ENCODE measurements at regions not wholly inside any gene's neighbourhood (a gene's known extent, or its start where the extent isn't known, plus 50 kb on each side); places are given as distances from the start of the nearest gene placed in this dataset.

- DNase-seq, result no peak
These were observed 136.6 kb upstream of the MCHR2 start for GRCh38 chr6:100130630-100131029.

GRCh38 chr6:100126790-100127484 is 132.9 kb upstream of the MCHR2 start:
- no peak for DNase-seq

DNA sequence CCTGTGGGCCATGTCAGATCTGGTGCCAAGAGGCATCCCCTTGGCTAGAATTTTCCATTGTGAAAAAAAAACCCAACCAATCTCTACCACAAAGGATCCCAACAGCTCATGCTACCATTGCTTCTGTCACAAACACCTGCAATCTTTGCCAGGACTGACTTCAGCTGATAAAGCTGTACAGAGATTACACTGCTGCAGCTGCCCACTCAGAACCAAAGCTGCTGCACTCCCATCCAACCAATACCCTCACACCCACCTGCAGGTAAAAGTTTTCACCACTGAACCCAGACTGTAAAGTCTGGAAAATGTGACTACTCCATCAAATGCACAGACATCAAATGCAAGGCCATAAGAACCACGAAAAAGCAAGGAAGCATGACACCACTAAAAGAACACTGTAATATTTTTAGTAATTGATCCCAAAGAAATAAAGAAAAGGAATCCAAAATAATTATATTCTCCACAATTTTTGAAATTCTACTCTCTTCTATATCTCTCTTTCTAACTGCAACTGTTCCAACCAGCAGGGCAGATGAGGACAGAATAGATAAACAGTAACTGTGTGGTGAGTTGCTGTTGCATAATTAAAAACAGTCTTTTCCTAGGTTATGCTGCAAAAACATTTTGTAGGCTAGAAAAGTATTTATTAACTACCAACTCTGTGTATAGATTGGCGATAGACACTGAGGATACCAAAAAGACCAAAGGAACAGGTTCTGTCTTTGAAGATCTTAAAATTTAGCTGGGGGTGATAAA is 128.0 kb upstream of the MCHR2 start:
- no peak for DNase-seq

DNA sequence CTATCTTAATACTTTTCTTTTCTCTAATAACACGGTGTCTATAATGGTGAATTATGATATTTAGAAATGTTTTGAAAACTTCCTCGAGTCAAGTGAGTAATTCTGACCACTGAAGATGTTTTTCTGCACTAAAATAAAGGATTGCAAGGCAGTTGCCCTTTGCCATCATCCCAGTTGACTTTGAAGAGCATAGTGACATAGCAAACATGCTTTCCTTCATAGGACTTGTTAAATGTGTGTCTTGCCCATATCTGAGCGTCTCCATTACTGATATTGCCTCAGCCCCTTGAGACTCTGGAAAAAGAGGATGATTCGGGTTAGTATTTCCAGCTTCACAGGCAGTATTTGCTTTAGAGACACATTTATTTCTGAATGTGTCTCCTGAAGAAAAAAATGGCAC is 125.2 kb upstream of the MCHR2 start:
- DNase-seq, result no peak

- no peak for DNase-seq
These were observed 124.3 kb upstream of the MCHR2 start for GRCh38 chr6:100118301-100118700.

- DNase-seq, result no peak
These were observed 123.7 kb upstream of the MCHR2 start for GRCh38 chr6:100117680-100118079.

GRCh38 chr6:100116411-100117194 is 122.6 kb upstream of the MCHR2 start:
- peak; percentile 21 to 39 for DNase-seq

GRCh38 chr6:100115407-100116101 is 121.5 kb upstream of the MCHR2 start:
- no peak for DNase-seq

GRCh38 chr6:100112855-100113508 is 119.0 kb upstream of the MCHR2 start:
- no peak for DNase-seq

DNA sequence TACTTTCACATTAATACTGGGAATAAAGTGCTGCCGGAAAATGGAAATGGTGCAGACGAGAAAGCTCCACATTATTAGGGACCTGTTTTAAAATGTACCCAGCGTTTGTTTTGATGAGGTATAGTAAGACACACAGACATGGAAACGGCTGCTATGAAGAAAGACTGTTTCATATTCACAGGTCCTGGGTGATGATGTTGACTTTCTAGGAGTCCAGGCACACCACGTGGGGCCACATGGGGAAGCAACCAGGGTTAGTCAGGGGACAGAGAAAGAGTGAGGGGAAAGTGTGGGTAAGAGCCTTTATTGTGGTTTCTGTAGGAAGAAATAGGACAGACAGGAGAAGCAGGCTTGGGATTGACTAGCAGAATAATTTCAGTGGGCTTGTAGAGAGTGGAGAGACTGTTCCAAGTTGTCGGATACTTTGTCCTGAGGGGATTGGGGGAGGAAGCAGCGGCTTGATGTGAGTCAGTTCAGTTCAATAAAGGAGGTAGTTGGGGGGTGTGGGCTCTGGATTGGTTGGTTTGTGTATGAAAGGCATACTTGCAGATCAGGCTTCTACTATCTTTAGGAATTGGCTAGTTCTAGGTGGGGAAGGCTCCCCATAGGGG is 112.0 kb upstream of the MCHR2 start:
- DNase-seq, result no peak

GRCh38 chr6:100105138-100105537 is 111.1 kb upstream of the MCHR2 start:
- DNase-seq, result no peak

- DNase-seq, result no peak
These were observed 109.9 kb upstream of the MCHR2 start for GRCh38 chr6:100103931-100104330.

DNA sequence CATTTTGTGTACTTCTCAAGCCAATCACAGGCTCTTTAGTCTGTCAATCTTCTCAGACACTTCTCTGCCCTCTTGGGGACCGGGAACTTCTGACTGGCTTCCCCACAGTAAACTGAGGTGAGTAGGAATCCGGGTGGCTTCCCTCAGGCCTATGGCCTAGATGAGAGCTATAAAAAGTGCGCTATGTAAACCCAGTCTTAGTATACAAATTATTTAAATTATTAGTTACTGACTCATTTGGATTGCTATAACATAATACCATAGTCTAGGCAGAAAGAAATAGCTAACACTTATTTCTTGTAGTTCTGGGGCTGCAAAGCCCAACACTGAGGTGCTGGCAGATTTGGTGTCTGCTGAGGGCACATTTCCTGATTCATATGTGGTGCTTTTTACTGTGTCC is 109.2 kb upstream of the MCHR2 start:
- DNase-seq, result no peak

DNA sequence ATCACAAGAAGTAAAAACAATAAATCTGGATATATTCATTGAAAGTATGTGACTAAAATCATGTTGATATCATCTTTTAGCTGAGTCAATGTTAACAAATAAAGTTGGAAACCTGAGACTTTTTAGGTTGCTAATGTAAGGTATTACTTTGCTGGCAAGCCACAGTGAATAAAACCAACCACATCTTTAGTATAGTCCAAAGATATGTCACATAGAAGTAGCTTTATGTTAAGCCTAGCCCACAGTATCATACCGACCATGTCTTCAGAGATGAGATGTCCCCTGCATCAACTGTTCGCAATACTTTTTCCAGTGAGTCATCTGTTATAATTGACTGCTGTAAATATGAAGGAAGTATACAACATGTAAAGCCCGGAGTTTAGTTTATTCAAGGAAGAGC is 107.6 kb upstream of the MCHR2 start:
- DNase-seq, result no peak

DNA sequence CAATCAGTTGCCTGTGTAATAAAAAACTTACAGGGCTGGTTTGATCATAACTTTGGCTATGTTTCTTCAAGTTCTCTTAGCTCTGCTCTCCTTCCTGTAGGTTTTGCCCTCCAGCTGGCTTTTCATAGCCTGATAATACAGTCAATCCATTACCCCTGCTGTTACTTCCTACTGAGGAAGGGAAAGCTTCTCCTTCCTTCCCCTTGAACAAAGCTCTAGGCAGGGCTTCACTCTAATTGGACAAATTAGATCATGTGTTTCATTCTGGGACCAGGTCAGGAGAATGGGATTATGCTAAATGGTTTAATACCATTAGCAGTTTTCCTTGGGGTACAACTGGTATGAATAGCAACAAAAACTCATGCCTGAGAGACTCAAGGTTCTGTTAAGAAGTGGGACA is 106.8 kb upstream of the MCHR2 start:
- no peak for DNase-seq

- no peak for DNase-seq
These were observed 105.4 kb upstream of the MCHR2 start for GRCh38 chr6:100099189-100100074.

DNA sequence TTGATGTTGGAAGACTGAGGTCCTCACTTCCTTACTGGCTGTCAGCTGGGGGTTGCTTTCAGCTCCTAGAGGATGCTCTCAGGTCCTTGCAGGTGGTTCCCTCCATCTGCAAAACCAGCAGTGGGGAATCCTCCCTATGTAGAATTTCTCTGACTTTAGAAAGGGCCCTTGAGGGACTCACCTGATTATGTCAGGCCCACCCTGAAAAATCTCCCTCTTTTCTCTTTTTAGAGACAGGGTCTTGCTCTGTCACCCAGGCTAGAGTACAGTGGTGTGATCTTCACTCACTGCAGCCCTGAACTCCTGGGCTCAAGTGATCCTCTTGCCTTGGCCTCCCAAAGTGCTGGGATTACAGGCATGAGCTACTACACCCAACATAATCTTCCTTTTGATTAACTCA is 102.9 kb upstream of the MCHR2 start:
- no peak for DNase-seq

DNA sequence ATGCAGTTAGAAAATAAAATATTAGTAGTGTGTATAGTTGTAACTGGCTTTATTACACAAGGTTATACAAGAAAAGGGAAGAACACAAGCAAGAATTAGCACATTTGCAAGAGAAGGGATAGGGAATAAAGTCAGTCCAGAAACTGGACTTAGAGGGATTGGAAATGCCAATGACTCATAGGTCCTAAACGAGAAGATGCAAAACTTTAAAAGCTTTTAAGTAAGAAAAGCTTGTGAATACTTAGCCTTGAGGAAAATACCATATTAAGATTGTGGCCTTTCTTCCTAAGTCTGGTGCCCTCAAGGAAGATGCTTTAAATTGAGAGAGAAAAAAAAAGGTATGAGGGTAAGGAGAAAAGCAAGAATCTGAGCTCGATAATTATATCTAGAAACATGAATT is 102.3 kb upstream of the MCHR2 start:
- no peak for DNase-seq

DNA sequence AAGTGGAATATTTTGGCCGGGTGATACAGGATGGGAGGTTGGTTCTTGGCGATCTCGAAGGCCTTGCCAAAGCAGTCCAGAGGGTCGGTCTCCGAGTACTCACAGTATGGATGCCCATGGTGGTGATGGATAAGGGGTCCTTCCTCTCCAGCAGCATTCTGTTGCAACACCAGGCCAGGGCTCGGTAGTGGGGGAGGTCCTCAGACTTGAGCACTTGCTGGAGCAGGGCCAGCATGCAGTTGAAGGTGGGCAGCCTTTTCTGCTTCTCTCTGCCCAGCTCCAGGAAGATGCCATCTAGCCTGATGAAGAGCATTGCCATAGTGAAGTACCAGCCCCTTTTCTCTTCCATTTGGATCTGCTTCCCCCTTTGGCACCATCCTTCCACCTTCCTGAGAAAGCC is 99.4 kb upstream of the MCHR2 start:
- DNase-seq, result no peak

DNA sequence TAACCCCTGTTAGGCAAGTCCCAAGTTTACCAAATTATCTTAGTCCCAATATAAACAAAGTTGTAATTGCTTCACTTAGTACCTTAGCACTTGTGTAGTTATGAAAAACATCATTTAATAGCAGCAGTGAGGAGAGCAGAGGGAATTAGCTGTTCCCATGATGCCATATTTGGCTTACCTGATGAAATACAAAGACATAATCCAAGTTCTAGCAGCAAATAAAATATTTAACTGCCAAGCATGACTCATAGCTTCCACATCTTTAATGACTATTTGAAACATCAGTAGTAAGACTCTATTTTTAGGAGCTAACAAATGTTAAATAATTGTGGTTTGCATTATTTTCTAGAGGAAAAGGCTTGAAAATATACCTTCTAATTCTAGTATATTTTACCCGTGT is 94.0 kb upstream of the MCHR2 start:
- no peak for DNase-seq

GRCh38 chr6:100084991-100085364 is 91.0 kb upstream of the MCHR2 start:
- DNase-seq, result no peak

All from activated CD4-positive, alpha-beta T cell treated with anti-CD3 and anti-CD28 coated beads, Interleukin-2, amount 50 U/mL, for 48 hours (primary cell).